ENCODE measurements at regions not wholly inside any gene's neighbourhood (a gene's known extent, or its start where the extent isn't known, plus 50 kb on each side); places are given as distances from the start of the nearest gene placed in this dataset.

DNA sequence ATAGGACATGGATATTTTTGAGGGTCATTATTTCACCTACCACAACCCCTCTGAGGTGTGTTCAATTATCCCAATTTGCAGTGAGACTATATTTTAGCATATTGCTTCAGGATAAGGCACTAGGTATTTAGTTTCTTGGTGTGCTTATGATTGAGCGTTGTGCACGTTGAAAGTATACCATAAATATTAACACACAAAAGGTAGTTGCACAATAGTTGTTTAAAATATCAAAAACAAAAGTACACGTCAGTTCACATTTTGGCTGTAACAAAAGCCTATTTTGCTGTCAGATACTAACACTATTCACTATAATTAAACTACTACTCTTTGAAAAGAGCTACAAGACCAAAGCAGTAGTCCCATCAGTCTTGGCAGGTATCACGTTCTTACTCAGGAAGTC, 367.5 kb downstream of the DSC3 start:
- TF ChIP-seq EZH2 (conservative IDR thresholded peaks at IDR 0.05; ENCODE audit: low read depth, low read length) (no peak), TP53 (CRISPR knock-in tag; conservative IDR thresholded peaks at IDR 0.05) (no peak), ZNF24 (IDR thresholded peaks at IDR 0.05) (no peak), CREM (IDR thresholded peaks at IDR 0.05) (no peak), CREM (CRISPR knock-in tag; IDR thresholded peaks at IDR 0.05) (no peak)
- TF ChIP-seq, protein P1, sequence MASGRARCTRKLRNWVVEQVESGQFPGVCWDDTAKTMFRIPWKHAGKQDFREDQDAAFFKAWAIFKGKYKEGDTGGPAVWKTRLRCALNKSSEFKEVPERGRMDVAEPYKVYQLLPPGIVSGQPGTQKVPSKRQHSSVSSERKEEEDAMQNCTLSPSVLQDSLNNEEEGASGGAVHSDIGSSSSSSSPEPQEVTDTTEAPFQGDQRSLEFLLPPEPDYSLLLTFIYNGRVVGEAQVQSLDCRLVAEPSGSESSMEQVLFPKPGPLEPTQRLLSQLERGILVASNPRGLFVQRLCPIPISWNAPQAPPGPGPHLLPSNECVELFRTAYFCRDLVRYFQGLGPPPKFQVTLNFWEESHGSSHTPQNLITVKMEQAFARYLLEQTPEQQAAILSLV (CRISPR knock-in tag; IDR thresholded peaks at IDR 0.05; ENCODE audit: borderline replicate concordance): no peak
- TF ChIP-seq, protein P2, sequence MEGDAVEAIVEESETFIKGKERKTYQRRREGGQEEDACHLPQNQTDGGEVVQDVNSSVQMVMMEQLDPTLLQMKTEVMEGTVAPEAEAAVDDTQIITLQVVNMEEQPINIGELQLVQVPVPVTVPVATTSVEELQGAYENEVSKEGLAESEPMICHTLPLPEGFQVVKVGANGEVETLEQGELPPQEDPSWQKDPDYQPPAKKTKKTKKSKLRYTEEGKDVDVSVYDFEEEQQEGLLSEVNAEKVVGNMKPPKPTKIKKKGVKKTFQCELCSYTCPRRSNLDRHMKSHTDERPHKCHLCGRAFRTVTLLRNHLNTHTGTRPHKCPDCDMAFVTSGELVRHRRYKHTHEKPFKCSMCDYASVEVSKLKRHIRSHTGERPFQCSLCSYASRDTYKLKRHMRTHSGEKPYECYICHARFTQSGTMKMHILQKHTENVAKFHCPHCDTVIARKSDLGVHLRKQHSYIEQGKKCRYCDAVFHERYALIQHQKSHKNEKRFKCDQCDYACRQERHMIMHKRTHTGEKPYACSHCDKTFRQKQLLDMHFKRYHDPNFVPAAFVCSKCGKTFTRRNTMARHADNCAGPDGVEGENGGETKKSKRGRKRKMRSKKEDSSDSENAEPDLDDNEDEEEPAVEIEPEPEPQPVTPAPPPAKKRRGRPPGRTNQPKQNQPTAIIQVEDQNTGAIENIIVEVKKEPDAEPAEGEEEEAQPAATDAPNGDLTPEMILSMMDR (CRISPR knock-in tag; IDR thresholded peaks at IDR 0.05): no peak
- TF ChIP-seq, protein P3, sequence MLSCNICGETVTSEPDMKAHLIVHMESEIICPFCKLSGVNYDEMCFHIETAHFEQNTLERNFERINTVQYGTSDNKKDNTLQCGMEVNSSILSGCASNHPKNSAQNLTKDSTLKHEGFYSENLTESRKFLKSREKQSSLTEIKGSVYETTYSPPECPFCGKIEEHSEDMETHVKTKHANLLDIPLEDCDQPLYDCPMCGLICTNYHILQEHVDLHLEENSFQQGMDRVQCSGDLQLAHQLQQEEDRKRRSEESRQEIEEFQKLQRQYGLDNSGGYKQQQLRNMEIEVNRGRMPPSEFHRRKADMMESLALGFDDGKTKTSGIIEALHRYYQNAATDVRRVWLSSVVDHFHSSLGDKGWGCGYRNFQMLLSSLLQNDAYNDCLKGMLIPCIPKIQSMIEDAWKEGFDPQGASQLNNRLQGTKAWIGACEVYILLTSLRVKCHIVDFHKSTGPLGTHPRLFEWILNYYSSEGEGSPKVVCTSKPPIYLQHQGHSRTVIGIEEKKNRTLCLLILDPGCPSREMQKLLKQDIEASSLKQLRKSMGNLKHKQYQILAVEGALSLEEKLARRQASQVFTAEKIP (CRISPR knock-in tag; IDR thresholded peaks at IDR 0.05; ENCODE audit: borderline replicate concordance): no peak
